Kidney (tissue), 13 donors: ENCODE measurements at regions not wholly inside any gene's neighbourhood (a gene's known extent, or its start where the extent isn't known, plus 50 kb on each side); places are given as distances from the start of the nearest gene placed in this dataset.

ENCODE experiments used
- DNase-seq, 5 donors: peaks; one replicate each; pipeline ENCODE4 v3.0.0-alpha.2; 2013 to 2020
- FAIRE-seq: peaks from 2 replicates; lab custom pipeline; 2012; peaks lifted over from hg19 to GRCh38; lab: Jason Lieb, UNC
- H3K27ac ChIP-seq, 2 donors: one replicate each; pipeline ENCODE4 v1.7.0; 2013; ENCODE audit warnings: low read depth in 2 of 2, low read length in 2 of 2, inconsistent platforms in 1 of 2
- H3K27me3 ChIP-seq: one replicate; pipeline ENCODE4 v1.7.1; 2013; ENCODE audit warnings: low read length, inconsistent platforms; ENCODE audit not compliant: control insufficient read depth, insufficient read depth
- H3K36me3 ChIP-seq, 3 donors: one replicate each; pipeline versions ENCODE4 v1.7.0 to v1.7.1; 2013; ENCODE audit warnings: low read length in 3 of 3, control low read depth in 1 of 3, inconsistent platforms in 1 of 3; ENCODE audit not compliant: insufficient read depth in 3 of 3, control insufficient read depth in 2 of 3
- H3K4me1 ChIP-seq, 3 donors: one replicate each; pipeline versions ENCODE4 v1.7.0 to v1.7.1; 2013; ENCODE audit warnings: low read length in 3 of 3, inconsistent platforms in 1 of 3, low read depth in 1 of 3; ENCODE audit not compliant: control insufficient read depth in 2 of 3, insufficient read depth in 2 of 3
- H3K4me3 ChIP-seq, 3 donors: one replicate each; pipeline versions ENCODE4 v1.7.0 to v1.8.1; 2013; ENCODE audit warnings: low read length in 3 of 3, control low read depth in 1 of 3, inconsistent platforms in 1 of 3
- H3K9ac ChIP-seq, 3 donors: one replicate each; pipeline versions ENCODE4 v1.7.0 to v1.7.1; 2013; ENCODE audit warnings: low read length in 3 of 3, control low read depth in 1 of 3, inconsistent platforms in 1 of 3
- H3K9me3 ChIP-seq, 3 donors: one replicate each; pipeline versions ENCODE4 v1.7.0 to v1.7.1; 2013; ENCODE audit warnings: low read length in 3 of 3, control low read depth in 1 of 3, inconsistent platforms in 1 of 3; ENCODE audit not compliant: control insufficient read depth in 2 of 3, insufficient read depth in 1 of 3
- intact Hi-C: fragments of 100-400 bp; cut with DNase I; formaldehyde crosslinking; loops from one replicate; pipeline ENCODE4 v1.11.1; 2022
- TF ChIP-seq, protein P1 (sequence below): IDR thresholded peaks from 3 replicates; pipeline ENCODE4 v1.5.1; 2012; ENCODE audit warnings: mild to moderate bottlenecking, moderate library complexity, borderline replicate concordance; ENCODE audit not compliant: insufficient read depth; ENCODE audit errors: extremely low read depth
- donor health status: control.
- donor health status: control.
- donor health status: control.
- donor health status: control.
- donor health status: control.
- donor health status: DM: yes; HTN: yes; CAD: no.
- donor health status: Normal renal cell carcinoma (clear cell type).

DNA sequence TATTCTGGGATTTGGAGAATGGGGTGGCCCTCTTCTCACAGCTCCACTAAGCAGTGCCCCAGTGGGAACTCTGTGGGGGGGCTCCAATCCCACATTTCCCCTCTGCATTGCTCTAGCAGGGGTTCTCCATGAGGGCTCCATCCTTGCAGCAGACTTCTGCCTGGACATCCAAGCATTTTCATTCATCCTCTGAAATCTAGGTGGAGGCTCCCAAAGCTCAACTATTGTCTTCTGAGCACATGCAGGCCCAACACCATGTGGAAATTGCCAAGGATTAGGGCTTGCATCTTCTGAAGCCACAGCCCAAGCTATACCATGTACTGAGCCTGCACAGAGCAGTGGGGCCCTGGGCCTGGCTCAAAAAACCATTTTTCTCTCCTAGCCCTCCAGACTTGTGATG lies 162.4 kb upstream of the CWC22 start:
- TF ChIP-seq, protein P1, sequence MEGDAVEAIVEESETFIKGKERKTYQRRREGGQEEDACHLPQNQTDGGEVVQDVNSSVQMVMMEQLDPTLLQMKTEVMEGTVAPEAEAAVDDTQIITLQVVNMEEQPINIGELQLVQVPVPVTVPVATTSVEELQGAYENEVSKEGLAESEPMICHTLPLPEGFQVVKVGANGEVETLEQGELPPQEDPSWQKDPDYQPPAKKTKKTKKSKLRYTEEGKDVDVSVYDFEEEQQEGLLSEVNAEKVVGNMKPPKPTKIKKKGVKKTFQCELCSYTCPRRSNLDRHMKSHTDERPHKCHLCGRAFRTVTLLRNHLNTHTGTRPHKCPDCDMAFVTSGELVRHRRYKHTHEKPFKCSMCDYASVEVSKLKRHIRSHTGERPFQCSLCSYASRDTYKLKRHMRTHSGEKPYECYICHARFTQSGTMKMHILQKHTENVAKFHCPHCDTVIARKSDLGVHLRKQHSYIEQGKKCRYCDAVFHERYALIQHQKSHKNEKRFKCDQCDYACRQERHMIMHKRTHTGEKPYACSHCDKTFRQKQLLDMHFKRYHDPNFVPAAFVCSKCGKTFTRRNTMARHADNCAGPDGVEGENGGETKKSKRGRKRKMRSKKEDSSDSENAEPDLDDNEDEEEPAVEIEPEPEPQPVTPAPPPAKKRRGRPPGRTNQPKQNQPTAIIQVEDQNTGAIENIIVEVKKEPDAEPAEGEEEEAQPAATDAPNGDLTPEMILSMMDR = no peak
- H3K4me3 ChIP-seq = no peak overlapping the region
- no peaks in the 10 kb centered on the region for H3K9me3 ChIP-seq
- intact Hi-C loops = no loop called here
- no peak for FAIRE-seq
- H3K4me1 ChIP-seq = no peaks in the 10 kb centered on the region
- H3K9ac ChIP-seq = no peak overlapping the region
- no peak overlapping the region for H3K27ac ChIP-seq
- no peaks in the 10 kb centered on the region for H3K27me3 ChIP-seq
- DNase-seq = no peak
- H3K36me3 ChIP-seq = no peaks in the 10 kb centered on the region

DNA sequence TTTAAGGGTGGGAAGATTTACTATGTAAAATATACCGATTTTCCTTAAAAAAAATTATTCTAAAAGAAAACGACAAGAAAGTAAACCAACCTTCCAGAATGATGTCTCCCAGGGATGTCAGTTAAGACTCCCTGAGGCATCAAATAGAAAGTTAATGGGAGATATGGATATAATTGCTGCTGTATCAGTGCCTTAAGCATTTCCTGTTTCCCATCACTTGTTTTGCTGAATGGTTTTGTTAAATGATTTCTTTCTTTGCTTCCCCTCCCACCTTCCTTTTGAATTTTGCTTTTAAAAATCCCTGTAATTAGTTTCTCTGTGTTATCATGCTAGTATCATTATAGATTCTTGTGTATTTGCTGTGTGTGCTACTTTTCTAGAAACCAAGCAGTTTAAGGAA lies 154.3 kb upstream of the CWC22 start:
- no peaks in the 10 kb centered on the region for H3K4me1 ChIP-seq
- no peak overlapping the region for H3K9ac ChIP-seq
- no peak for FAIRE-seq
- H3K27ac ChIP-seq = no peak overlapping the region
- H3K27me3 ChIP-seq = no peaks in the 10 kb centered on the region
- TF ChIP-seq, protein P1 = no peak
- no peaks in the 10 kb centered on the region for H3K9me3 ChIP-seq
- no peak for DNase-seq
- no peaks in the 10 kb centered on the region for H3K36me3 ChIP-seq
- H3K4me3 ChIP-seq = no peak overlapping the region
- intact Hi-C loops = no loop called here

DNA sequence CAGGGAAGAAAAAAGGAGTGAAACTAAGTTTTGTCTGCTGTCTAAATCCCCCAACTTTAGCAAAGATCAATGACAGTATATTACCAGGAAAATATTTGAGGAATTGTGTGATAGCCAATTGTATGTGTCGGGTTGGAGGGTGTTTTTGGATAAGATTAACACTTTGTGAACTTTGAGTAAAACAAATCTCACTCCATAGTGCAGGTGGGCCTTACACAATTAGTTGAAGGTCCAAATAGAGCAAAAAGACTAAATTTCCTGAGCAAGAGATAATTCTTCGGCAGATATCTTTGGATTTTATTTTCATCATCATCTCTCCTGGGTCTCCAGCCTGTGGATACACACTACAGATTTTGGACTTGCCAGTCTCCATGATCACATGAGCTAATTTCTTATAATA lies 152.8 kb upstream of the CWC22 start:
- FAIRE-seq (no peak), DNase-seq (no peak)
- H3K9me3 ChIP-seq = no peaks in the 10 kb centered on the region
- H3K27ac ChIP-seq = no peak overlapping the region
- H3K4me3 ChIP-seq = no peak overlapping the region
- no peaks in the 10 kb centered on the region for H3K27me3 ChIP-seq
- no peaks in the 10 kb centered on the region for H3K4me1 ChIP-seq
- H3K9ac ChIP-seq = no peak overlapping the region
- intact Hi-C loops = no loop called here
- no peaks in the 10 kb centered on the region for H3K36me3 ChIP-seq
- TF ChIP-seq, protein P1 = no peak

DNA sequence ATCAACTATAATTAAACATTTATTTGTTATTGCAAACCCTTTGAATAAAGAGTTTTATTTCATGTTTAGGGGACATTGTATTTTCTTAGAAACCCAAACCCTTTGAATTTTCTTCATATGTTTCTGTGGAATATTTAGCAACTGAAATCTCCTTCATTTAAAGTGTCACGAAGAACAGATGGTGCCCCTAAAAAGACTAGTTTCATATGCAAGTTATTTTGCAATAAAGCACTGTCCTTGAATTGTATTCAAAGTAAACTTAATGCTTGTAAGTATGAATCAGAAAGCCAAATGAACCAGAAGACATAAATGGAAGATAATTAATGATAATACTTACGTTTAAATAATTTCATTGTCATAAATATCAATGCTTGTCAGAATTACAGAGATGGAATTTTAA lies 151.9 kb upstream of the CWC22 start:
- intact Hi-C loops = no loop called here
- DNase-seq (peak in 1 of 5 donors; percentile 11), FAIRE-seq (no peak)
- H3K4me3 ChIP-seq = no peak overlapping the region
- no peak overlapping the region for H3K9ac ChIP-seq
- TF ChIP-seq, protein P1 = no peak
- no peaks in the 10 kb centered on the region for H3K36me3 ChIP-seq
- H3K4me1 ChIP-seq = no peaks in the 10 kb centered on the region
- no peak overlapping the region for H3K27ac ChIP-seq
- no peaks in the 10 kb centered on the region for H3K9me3 ChIP-seq
- H3K27me3 ChIP-seq = no peaks in the 10 kb centered on the region
